ENCODE measurements at regions not wholly inside any gene's neighbourhood (a gene's known extent, or its start where the extent isn't known, plus 50 kb on each side); places are given as distances from the start of the nearest gene placed in this dataset.
A peak's percentile ranks its signal among the peaks of the same experiment; 100 is the strongest.
"Not testable (repeated sequence)": the region's sequence is repeated elsewhere in the genome, so short reads cannot be mapped to it uniquely, and the experiment has no call there.

- no peaks in the 10 kb centered on the region for H3K9me3 ChIP-seq (ENCODE audit: control insufficient read depth, low read depth, low read length)
- no peak overlapping the region for H2AFZ ChIP-seq (ENCODE audit: control insufficient read depth, low read length)
- H3K27me3 ChIP-seq (ENCODE audit: control insufficient read depth, extremely low read depth, insufficient read depth, low read length) = no peaks in the 10 kb centered on the region
- H4K20me1 ChIP-seq (ENCODE audit: control insufficient read depth, extremely low read depth, insufficient read depth, low read length) = no peaks in the 10 kb centered on the region
- FAIRE-seq (no peak), DNase-seq (ENCODE audit: low read depth, low spot score) (no peak)
- no peak overlapping the region for H3K27ac ChIP-seq (ENCODE audit: control insufficient read depth, insufficient read depth, low read length)
- no peak overlapping the region for H3K4me2 ChIP-seq (ENCODE audit: control insufficient read depth, extremely low read depth, insufficient read depth, low read depth, low read length)
- H3K9me1 ChIP-seq (ENCODE audit: control insufficient read depth, extremely low read depth, insufficient read depth, low read length) = no peaks in the 10 kb centered on the region
- dilution Hi-C loops (cut with MboI; ENCODE audit: extremely low pct_ligation_motif_present, low sequenced_read_pairs) = no loop called here
- no peaks in the 10 kb centered on the region for H3K4me1 ChIP-seq (ENCODE audit: control insufficient read depth, extremely low read depth, insufficient read depth, low read length)
- no peaks in the 10 kb centered on the region for H3K79me2 ChIP-seq (ENCODE audit: control insufficient read depth, insufficient read depth, low read length)
- H3K36me3 ChIP-seq (ENCODE audit: control insufficient read depth in 2 of 2, extremely low read depth in 1 of 2, insufficient read depth in 2 of 2, low read length in 2 of 2) = no peaks in the 10 kb centered on the region
- H3K4me3 ChIP-seq (ENCODE audit: control insufficient read depth in 2 of 3, extremely low read depth in 1 of 3, insufficient read depth in 2 of 3, low read depth in 1 of 3, low read length in 3 of 3) = no peak overlapping the region
- no peak overlapping the region for H3K9ac ChIP-seq (ENCODE audit: control insufficient read depth, extremely low read depth, insufficient read depth, low read length)
- peak; percentile 59 to 86 (median 70) for TF ChIP-seq CTCF (optimal IDR thresholded peaks at IDR 0.05 in 1 of 3, IDR thresholded peaks at IDR 0.05 in 1 of 3, conservative IDR thresholded peaks at IDR 0.05 in 1 of 3; ENCODE audit: extremely low read depth in 1 of 3, insufficient read depth in 2 of 3, low read length in 3 of 3)
- TF ChIP-seq EZH2 (IDR thresholded peaks at IDR 0.05; ENCODE audit: low read length) = no peak
These were observed 161.0 kb downstream of the TEX36 start for GRCh38 chr10:125521721-125522680.

- FAIRE-seq (no peak), DNase-seq (ENCODE audit: low read depth, low spot score) (no peak)
- dilution Hi-C loops (cut with MboI; ENCODE audit: extremely low pct_ligation_motif_present, low sequenced_read_pairs) = no loop called here
- Histone ChIP-seq H3K27ac (ENCODE audit: control insufficient read depth, insufficient read depth, low read length) (no peak overlapping the region), H3K4me2 (ENCODE audit: control insufficient read depth, extremely low read depth, insufficient read depth, low read depth, low read length) (no peak overlapping the region), H3K4me3 (ENCODE audit: control insufficient read depth in 2 of 3, extremely low read depth in 1 of 3, insufficient read depth in 2 of 3, low read depth in 1 of 3, low read length in 3 of 3) (no peak overlapping the region), H3K79me2 (ENCODE audit: control insufficient read depth, insufficient read depth, low read length) (no peaks in the 10 kb centered on the region), H3K9me1 (ENCODE audit: control insufficient read depth, extremely low read depth, insufficient read depth, low read length) (no peaks in the 10 kb centered on the region), H3K36me3 (ENCODE audit: control insufficient read depth in 2 of 2, extremely low read depth in 1 of 2, insufficient read depth in 2 of 2, low read length in 2 of 2) (no peaks in the 10 kb centered on the region), H3K9ac (ENCODE audit: control insufficient read depth, extremely low read depth, insufficient read depth, low read length) (no peak overlapping the region), H3K9me3 (ENCODE audit: control insufficient read depth, low read depth, low read length) (no peaks in the 10 kb centered on the region), H3K27me3 (ENCODE audit: control insufficient read depth, extremely low read depth, insufficient read depth, low read length) (no peaks in the 10 kb centered on the region), H2AFZ (ENCODE audit: control insufficient read depth, low read length) (no peak overlapping the region), H3K4me1 (ENCODE audit: control insufficient read depth, extremely low read depth, insufficient read depth, low read length) (no peaks in the 10 kb centered on the region), H4K20me1 (ENCODE audit: control insufficient read depth, extremely low read depth, insufficient read depth, low read length) (no peaks in the 10 kb centered on the region)
- TF ChIP-seq CTCF (optimal IDR thresholded peaks at IDR 0.05 in 1 of 3, IDR thresholded peaks at IDR 0.05 in 1 of 3, conservative IDR thresholded peaks at IDR 0.05 in 1 of 3; ENCODE audit: extremely low read depth in 1 of 3, insufficient read depth in 2 of 3, low read length in 3 of 3) = no peak
- no peak for TF ChIP-seq EZH2 (IDR thresholded peaks at IDR 0.05; ENCODE audit: low read length)
These were observed 162.0 kb downstream of the TEX36 start for GRCh38 chr10:125520968-125521367.

- H3K27me3 ChIP-seq (ENCODE audit: control insufficient read depth, extremely low read depth, insufficient read depth, low read length) = peaks cover 19% of the 10 kb centered on the region
- H3K9ac ChIP-seq (ENCODE audit: control insufficient read depth, extremely low read depth, insufficient read depth, low read length); DNase-seq (ENCODE audit: low read depth, low spot score); H3K4me3 ChIP-seq (ENCODE audit: control insufficient read depth in 2 of 3, extremely low read depth in 1 of 3, insufficient read depth in 2 of 3, low read depth in 1 of 3, low read length in 3 of 3); H3K4me2 ChIP-seq (ENCODE audit: control insufficient read depth, extremely low read depth, insufficient read depth, low read depth, low read length); H3K9me1 ChIP-seq (ENCODE audit: control insufficient read depth, extremely low read depth, insufficient read depth, low read length); H3K4me1 ChIP-seq (ENCODE audit: control insufficient read depth, extremely low read depth, insufficient read depth, low read length); dilution Hi-C loops (cut with MboI; ENCODE audit: extremely low pct_ligation_motif_present, low sequenced_read_pairs); H4K20me1 ChIP-seq (ENCODE audit: control insufficient read depth, extremely low read depth, insufficient read depth, low read length); FAIRE-seq; H3K36me3 ChIP-seq (ENCODE audit: control insufficient read depth in 2 of 2, extremely low read depth in 1 of 2, insufficient read depth in 2 of 2, low read length in 2 of 2); H3K9me3 ChIP-seq (ENCODE audit: control insufficient read depth, low read depth, low read length); H3K27ac ChIP-seq (ENCODE audit: control insufficient read depth, insufficient read depth, low read length); H3K79me2 ChIP-seq (ENCODE audit: control insufficient read depth, insufficient read depth, low read length); H2AFZ ChIP-seq (ENCODE audit: control insufficient read depth, low read length): not testable (repeated sequence)
These were observed 164.6 kb downstream of the TEX36 start for GRCh38 chr10:125518397-125518796.

All from keratinocyte (primary cell).